ENCODE measurements at regions not wholly inside any gene's neighbourhood (a gene's known extent, or its start where the extent isn't known, plus 50 kb on each side); places are given as distances from the start of the nearest gene placed in this dataset.

- Histone ChIP-seq H3K4me3 (no peak overlapping the region), H3K4me1 (no peaks in the 10 kb centered on the region), H3K36me3 (no peaks in the 10 kb centered on the region), H3K27me3 (no peaks in the 10 kb centered on the region), H3K9me3 (no peaks in the 10 kb centered on the region), H3K27ac (no peak overlapping the region)
- no peak for TF ChIP-seq CTCF (IDR thresholded peaks at IDR 0.05)
- intact Hi-C loops (cut with DNase I; ENCODE audit: low total_unique reads), result no loop called here
- DNase-seq, result no peak
Observed at GRCh38 chr2:122740594-122740948, 985.1 kb downstream of the TSN start.

DNA sequence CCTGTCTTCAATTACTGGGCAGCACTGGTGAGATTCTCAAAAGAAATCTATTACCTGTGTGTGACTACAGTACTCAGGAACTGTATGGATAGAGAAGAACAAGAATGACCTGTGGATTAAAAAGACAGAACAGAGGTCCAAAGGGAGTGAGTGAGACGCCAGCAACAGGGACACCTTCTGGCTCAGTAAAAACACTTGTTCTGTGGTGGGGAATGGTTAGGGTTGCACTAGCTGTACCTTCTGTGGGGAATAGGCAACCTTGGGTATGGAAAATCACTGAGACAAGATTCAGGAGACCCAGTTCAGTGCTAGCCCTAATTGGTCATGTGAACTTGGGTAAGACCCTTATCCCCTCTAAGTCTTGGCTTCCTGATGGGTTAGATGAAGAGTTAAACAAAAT, 986.0 kb downstream of the TSN start:
- no peak overlapping the region for H3K4me3 ChIP-seq
- H3K4me1 ChIP-seq, result no peaks in the 10 kb centered on the region
- H3K36me3 ChIP-seq, result no peaks in the 10 kb centered on the region
- no peak for TF ChIP-seq CTCF (IDR thresholded peaks at IDR 0.05)
- no peaks in the 10 kb centered on the region for H3K27me3 ChIP-seq
- intact Hi-C loops (cut with DNase I; ENCODE audit: low total_unique reads), result no loop called here
- DNase-seq, result no peak
- no peaks in the 10 kb centered on the region for H3K9me3 ChIP-seq
- no peak overlapping the region for H3K27ac ChIP-seq

- H3K27ac ChIP-seq, result no peak overlapping the region
- intact Hi-C loops (cut with DNase I; ENCODE audit: low total_unique reads), result no loop called here
- no peaks in the 10 kb centered on the region for H3K9me3 ChIP-seq
- H3K4me1 ChIP-seq, result no peaks in the 10 kb centered on the region
- DNase-seq, result no peak
- TF ChIP-seq CTCF (IDR thresholded peaks at IDR 0.05), result no peak
- no peak overlapping the region for H3K4me3 ChIP-seq
- no peaks in the 10 kb centered on the region for H3K36me3 ChIP-seq
- H3K27me3 ChIP-seq, result no peaks in the 10 kb centered on the region
Observed at GRCh38 chr2:122743021-122743675, 987.7 kb downstream of the TSN start.

GRCh38 chr2:122745603-122746002, 990.2 kb downstream of the TSN start:
- Histone ChIP-seq H3K27ac (no peak overlapping the region), H3K27me3 (no peaks in the 10 kb centered on the region), H3K9me3 (no peaks in the 10 kb centered on the region), H3K4me1 (no peaks in the 10 kb centered on the region), H3K36me3 (no peaks in the 10 kb centered on the region), H3K4me3 (no peak overlapping the region)
- intact Hi-C loops (cut with DNase I; ENCODE audit: low total_unique reads), result no loop called here
- no peak for DNase-seq
- no peak for TF ChIP-seq CTCF (IDR thresholded peaks at IDR 0.05)

DNA sequence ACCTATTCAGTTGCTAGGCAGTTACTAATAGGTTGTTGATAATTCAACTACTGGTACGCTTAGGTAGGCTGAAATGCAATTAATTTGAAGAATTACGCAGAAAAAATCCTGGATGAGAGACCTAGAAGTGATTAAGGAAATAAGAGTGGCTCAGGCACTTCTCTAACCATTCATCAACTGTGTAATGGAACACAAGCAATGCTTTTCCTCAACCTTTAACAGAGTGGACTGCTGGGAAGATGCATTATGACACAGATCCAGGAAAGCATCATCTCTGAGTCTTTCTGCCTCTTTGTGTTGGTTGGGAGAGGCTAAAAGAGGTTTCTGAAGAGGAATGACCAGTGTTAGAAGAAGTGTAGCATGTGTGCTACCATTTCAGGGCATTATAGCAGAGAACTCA, 992.2 kb downstream of the TSN start:
- DNase-seq, result no peak
- H3K4me1 ChIP-seq, result no peaks in the 10 kb centered on the region
- no peak overlapping the region for H3K4me3 ChIP-seq
- H3K36me3 ChIP-seq, result no peaks in the 10 kb centered on the region
- H3K27ac ChIP-seq, result no peak overlapping the region
- no peak for TF ChIP-seq CTCF (IDR thresholded peaks at IDR 0.05)
- H3K27me3 ChIP-seq, result no peaks in the 10 kb centered on the region
- intact Hi-C loops (cut with DNase I; ENCODE audit: low total_unique reads), result no loop called here
- no peaks in the 10 kb centered on the region for H3K9me3 ChIP-seq

DNA sequence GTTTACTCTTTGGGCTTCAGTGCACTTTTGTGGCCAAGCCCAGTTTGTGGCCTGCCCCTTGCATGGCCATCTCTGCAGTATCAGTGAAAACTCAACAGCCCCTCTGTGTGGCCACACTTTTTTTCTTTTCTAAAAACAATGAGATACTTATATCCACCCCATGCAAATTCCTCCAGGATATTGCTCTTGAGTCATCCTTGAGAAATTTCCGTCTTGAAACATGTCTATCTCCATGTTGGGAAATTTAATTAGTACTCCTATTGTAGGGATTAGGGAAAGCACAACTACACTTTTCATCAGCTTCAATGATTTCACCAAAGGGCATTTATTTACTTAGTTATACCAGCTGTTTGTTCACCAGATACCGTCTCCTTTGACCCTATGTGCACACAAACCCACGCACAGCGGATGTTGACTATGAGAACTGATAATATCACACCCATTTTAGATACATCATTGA, 993.1 kb downstream of the TSN start:
- Histone ChIP-seq H3K9me3 (no peaks in the 10 kb centered on the region), H3K27me3 (no peaks in the 10 kb centered on the region), H3K36me3 (no peaks in the 10 kb centered on the region), H3K27ac (no peak overlapping the region), H3K4me1 (no peaks in the 10 kb centered on the region), H3K4me3 (no peak overlapping the region)
- no peak for TF ChIP-seq CTCF (IDR thresholded peaks at IDR 0.05)
- no peak for DNase-seq
- intact Hi-C loops (cut with DNase I; ENCODE audit: low total_unique reads), result no loop called here
